ENCODE measurements at regions not wholly inside any gene's neighbourhood (a gene's known extent, or its start where the extent isn't known, plus 50 kb on each side); places are given as distances from the start of the nearest gene placed in this dataset.

DNA sequence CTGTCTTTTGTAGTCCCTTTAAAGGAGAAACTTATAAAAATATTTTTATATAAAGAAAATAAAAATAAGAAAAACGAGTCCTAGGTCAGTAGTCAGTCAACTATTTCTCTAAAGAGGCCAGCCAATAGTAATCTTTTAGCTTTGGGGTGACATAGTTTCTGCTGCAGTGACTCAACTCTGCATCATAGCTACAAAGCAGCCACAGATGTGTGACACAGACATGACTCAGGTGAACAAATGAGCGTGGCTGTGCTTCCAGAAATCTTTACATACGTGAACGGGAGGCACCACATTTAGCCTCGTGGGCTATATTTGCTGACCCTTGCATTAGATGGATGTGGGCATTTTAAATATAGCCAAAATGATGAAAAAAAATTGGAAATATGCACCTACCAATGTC is 1862.5 kb upstream of the TENM3 start:
- no peak for FAIRE-seq

GRCh38 chr4:180391613-180392012 is 1851.6 kb upstream of the TENM3 start:
- H3K79me2 ChIP-seq (ENCODE audit: insufficient read depth, low read length): no peaks in the 10 kb centered on the region
- H4K20me1 ChIP-seq (ENCODE audit: insufficient read depth, low read length): no peaks in the 10 kb centered on the region
- no peak for FAIRE-seq
- no peak overlapping the region for H2AFZ ChIP-seq (ENCODE audit: low read depth, low read length)
- no peak overlapping the region for H3K4me3 Mint-ChIP-seq (ENCODE audit: unreplicated experiment)
- no peak overlapping the region for H3K27ac ChIP-seq (ENCODE audit: low read depth, low read length)
- H3K4me2 ChIP-seq (ENCODE audit: low read length): no peak overlapping the region
- no peak for DNase-seq (ENCODE audit: low read depth)
- no peaks in the 10 kb centered on the region for H3K9me3 Mint-ChIP-seq (ENCODE audit: unreplicated experiment)
- no peaks in the 10 kb centered on the region for H3K27me3 ChIP-seq (ENCODE audit: insufficient read depth, low read length)
- H3K36me3 Mint-ChIP-seq (ENCODE audit: low read depth, unreplicated experiment): no peaks in the 10 kb centered on the region
- no peak for TF ChIP-seq EZH2 (IDR thresholded peaks at IDR 0.05; ENCODE audit: insufficient read depth, low read length)
- TF ChIP-seq, protein P1, sequence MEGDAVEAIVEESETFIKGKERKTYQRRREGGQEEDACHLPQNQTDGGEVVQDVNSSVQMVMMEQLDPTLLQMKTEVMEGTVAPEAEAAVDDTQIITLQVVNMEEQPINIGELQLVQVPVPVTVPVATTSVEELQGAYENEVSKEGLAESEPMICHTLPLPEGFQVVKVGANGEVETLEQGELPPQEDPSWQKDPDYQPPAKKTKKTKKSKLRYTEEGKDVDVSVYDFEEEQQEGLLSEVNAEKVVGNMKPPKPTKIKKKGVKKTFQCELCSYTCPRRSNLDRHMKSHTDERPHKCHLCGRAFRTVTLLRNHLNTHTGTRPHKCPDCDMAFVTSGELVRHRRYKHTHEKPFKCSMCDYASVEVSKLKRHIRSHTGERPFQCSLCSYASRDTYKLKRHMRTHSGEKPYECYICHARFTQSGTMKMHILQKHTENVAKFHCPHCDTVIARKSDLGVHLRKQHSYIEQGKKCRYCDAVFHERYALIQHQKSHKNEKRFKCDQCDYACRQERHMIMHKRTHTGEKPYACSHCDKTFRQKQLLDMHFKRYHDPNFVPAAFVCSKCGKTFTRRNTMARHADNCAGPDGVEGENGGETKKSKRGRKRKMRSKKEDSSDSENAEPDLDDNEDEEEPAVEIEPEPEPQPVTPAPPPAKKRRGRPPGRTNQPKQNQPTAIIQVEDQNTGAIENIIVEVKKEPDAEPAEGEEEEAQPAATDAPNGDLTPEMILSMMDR (IDR thresholded peaks at IDR 0.05; ENCODE audit: insufficient read depth, low read depth, low read length): no peak
- H3K27me3 Mint-ChIP-seq (ENCODE audit: low read depth, unreplicated experiment): no peaks in the 10 kb centered on the region
- H3K9ac ChIP-seq (ENCODE audit: low read length): no peak overlapping the region
- H3K27ac Mint-ChIP-seq (ENCODE audit: unreplicated experiment): no peak overlapping the region
- H3K4me1 Mint-ChIP-seq (ENCODE audit: low read depth, unreplicated experiment): no peaks in the 10 kb centered on the region
- H3K4me3 ChIP-seq (ENCODE audit: insufficient read depth, low read depth, low read length): no peak overlapping the region
- no peaks in the 10 kb centered on the region for H3K9me3 ChIP-seq (ENCODE audit: insufficient read depth, low read depth, low read length)
- H3K36me3 ChIP-seq (ENCODE audit: insufficient read depth, low read length): no peaks in the 10 kb centered on the region
- no peaks in the 10 kb centered on the region for H3K4me1 ChIP-seq (ENCODE audit: insufficient read depth, low read length)

More for the DNA sequence above, 1862.5 kb upstream of the TENM3 start:
- H3K36me3 Mint-ChIP-seq (ENCODE audit: low read depth, unreplicated experiment): no peaks in the 10 kb centered on the region
- H3K4me3 ChIP-seq (ENCODE audit: insufficient read depth, low read depth, low read length): no peak overlapping the region
- peaks cover 2% of the 10 kb centered on the region for H3K4me1 Mint-ChIP-seq (ENCODE audit: low read depth, unreplicated experiment)
- H3K79me2 ChIP-seq (ENCODE audit: insufficient read depth, low read length): no peaks in the 10 kb centered on the region
- no peak overlapping the region for H3K27ac ChIP-seq (ENCODE audit: low read depth, low read length)
- H3K27me3 Mint-ChIP-seq (ENCODE audit: low read depth, unreplicated experiment): no peaks in the 10 kb centered on the region
- no peaks in the 10 kb centered on the region for H3K9me3 ChIP-seq (ENCODE audit: insufficient read depth, low read depth, low read length)
- no peaks in the 10 kb centered on the region for H3K27me3 ChIP-seq (ENCODE audit: insufficient read depth, low read length)
- H3K9ac ChIP-seq (ENCODE audit: low read length): no peak overlapping the region
- peak; percentile 76 for DNase-seq (ENCODE audit: low read depth)
- H3K36me3 ChIP-seq (ENCODE audit: insufficient read depth, low read length): no peaks in the 10 kb centered on the region
- no peak for TF ChIP-seq EZH2 (IDR thresholded peaks at IDR 0.05; ENCODE audit: insufficient read depth, low read length)
- TF ChIP-seq, protein P1 (IDR thresholded peaks at IDR 0.05; ENCODE audit: insufficient read depth, low read depth, low read length): no peak
- no peak overlapping the region for H2AFZ ChIP-seq (ENCODE audit: low read depth, low read length)
- no peaks in the 10 kb centered on the region for H3K4me1 ChIP-seq (ENCODE audit: insufficient read depth, low read length)
- H3K9me3 Mint-ChIP-seq (ENCODE audit: unreplicated experiment): no peaks in the 10 kb centered on the region
- no peaks in the 10 kb centered on the region for H4K20me1 ChIP-seq (ENCODE audit: insufficient read depth, low read length)
- H3K4me3 Mint-ChIP-seq (ENCODE audit: unreplicated experiment): no peak overlapping the region
- no peak overlapping the region for H3K27ac Mint-ChIP-seq (ENCODE audit: unreplicated experiment)
- H3K4me2 ChIP-seq (ENCODE audit: low read length): no peak overlapping the region

DNA sequence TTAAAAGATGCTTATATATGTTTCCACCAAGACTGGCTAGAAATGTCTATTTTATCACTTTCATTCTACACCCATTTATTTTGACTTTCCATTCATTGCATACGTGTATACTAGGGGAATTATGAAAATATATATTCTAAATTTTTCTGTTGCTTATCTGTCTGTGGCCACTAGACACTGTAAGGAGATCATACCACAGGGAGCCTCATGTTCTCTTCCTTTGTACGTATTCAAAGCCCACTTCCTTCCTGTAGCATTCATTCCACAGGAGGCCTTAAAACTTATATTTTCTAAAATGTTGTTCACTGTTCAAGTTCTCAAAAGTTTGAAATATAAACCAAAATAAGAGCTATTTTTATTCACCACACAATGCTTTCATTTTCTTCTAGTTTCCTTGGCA is 1848.9 kb upstream of the TENM3 start:
- Mint-ChIP-seq H3K4me3 (ENCODE audit: unreplicated experiment) (no peak overlapping the region), H3K36me3 (ENCODE audit: low read depth, unreplicated experiment) (no peaks in the 10 kb centered on the region), H3K9me3 (ENCODE audit: unreplicated experiment) (no peaks in the 10 kb centered on the region), H3K27ac (ENCODE audit: unreplicated experiment) (no peak overlapping the region), H3K27me3 (ENCODE audit: low read depth, unreplicated experiment) (no peaks in the 10 kb centered on the region), H3K4me1 (ENCODE audit: low read depth, unreplicated experiment) (no peaks in the 10 kb centered on the region)
- no peak for DNase-seq (ENCODE audit: low read depth)
- Histone ChIP-seq H3K27ac (ENCODE audit: low read depth, low read length) (no peak overlapping the region), H3K79me2 (ENCODE audit: insufficient read depth, low read length) (no peaks in the 10 kb centered on the region), H2AFZ (ENCODE audit: low read depth, low read length) (no peak overlapping the region), H3K9me3 (ENCODE audit: insufficient read depth, low read depth, low read length) (no peaks in the 10 kb centered on the region), H3K27me3 (ENCODE audit: insufficient read depth, low read length) (no peaks in the 10 kb centered on the region), H3K4me3 (ENCODE audit: insufficient read depth, low read depth, low read length) (no peak overlapping the region), H3K9ac (ENCODE audit: low read length) (no peak overlapping the region), H4K20me1 (ENCODE audit: insufficient read depth, low read length) (no peaks in the 10 kb centered on the region), H3K4me2 (ENCODE audit: low read length) (no peak overlapping the region), H3K4me1 (ENCODE audit: insufficient read depth, low read length) (no peaks in the 10 kb centered on the region), H3K36me3 (ENCODE audit: insufficient read depth, low read length) (no peaks in the 10 kb centered on the region)
- no peak for FAIRE-seq
- TF ChIP-seq, protein P1 (IDR thresholded peaks at IDR 0.05; ENCODE audit: insufficient read depth, low read depth, low read length): no peak
- TF ChIP-seq EZH2 (IDR thresholded peaks at IDR 0.05; ENCODE audit: insufficient read depth, low read length): no peak
